ENCODE measurements at regions not wholly inside any gene's neighbourhood (a gene's known extent, or its start where the extent isn't known, plus 50 kb on each side); places are given as distances from the start of the nearest gene placed in this dataset.

- TF ChIP-seq L3MBTL2 (conservative IDR thresholded peaks at IDR 0.05) (no peak), FOXK2 (IDR thresholded peaks at IDR 0.05) (no peak), TARDBP (IDR thresholded peaks at IDR 0.05) (no peak), ARNT (IDR thresholded peaks at IDR 0.05) (no peak), SP1 (IDR thresholded peaks at IDR 0.05) (no peak), PKNOX1 (IDR thresholded peaks at IDR 0.05) (no peak), FOXA1 (IDR thresholded peaks at IDR 0.05) (no peak), HDGF (IDR thresholded peaks at IDR 0.05; ENCODE audit: borderline replicate concordance) (no peak), SUZ12 (IDR thresholded peaks at IDR 0.05) (no peak), BHLHE40 (IDR thresholded peaks at IDR 0.05; ENCODE audit: borderline replicate concordance) (no peak), ZNF384 (IDR thresholded peaks at IDR 0.05) (no peak), FOXM1 (IDR thresholded peaks at IDR 0.05; ENCODE audit: borderline replicate concordance) (no peak), CTBP1 (IDR thresholded peaks at IDR 0.05; ENCODE audit: borderline replicate concordance) (no peak)
Measured at GRCh38 chr3:152910966-152911365, 76.0 kb downstream of the P2RY1 start.
